ENCODE measurements at regions not wholly inside any gene's neighbourhood (a gene's known extent, or its start where the extent isn't known, plus 50 kb on each side); places are given as distances from the start of the nearest gene placed in this dataset.

DNA sequence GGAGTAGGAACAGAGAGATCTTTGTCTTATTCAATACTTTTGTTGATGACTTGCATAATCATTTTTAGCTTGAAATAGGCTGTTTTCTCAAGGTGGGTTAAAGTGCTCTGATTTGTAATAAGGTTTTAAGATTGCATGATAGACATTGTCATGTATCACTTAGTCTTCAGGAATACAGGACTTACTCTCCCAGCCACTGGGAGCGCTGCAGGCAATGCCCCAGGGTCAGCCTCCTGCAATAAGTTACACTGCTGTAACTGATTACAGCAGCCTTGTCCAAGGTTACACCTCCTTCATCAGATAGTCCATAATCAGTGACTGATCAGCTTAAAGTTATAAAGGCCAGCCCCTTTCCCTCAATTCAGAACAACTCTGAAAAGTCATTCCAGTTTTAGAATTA is 218.6 kb downstream of the ESM1 start:
- no peak for DNase-seq

DNA sequence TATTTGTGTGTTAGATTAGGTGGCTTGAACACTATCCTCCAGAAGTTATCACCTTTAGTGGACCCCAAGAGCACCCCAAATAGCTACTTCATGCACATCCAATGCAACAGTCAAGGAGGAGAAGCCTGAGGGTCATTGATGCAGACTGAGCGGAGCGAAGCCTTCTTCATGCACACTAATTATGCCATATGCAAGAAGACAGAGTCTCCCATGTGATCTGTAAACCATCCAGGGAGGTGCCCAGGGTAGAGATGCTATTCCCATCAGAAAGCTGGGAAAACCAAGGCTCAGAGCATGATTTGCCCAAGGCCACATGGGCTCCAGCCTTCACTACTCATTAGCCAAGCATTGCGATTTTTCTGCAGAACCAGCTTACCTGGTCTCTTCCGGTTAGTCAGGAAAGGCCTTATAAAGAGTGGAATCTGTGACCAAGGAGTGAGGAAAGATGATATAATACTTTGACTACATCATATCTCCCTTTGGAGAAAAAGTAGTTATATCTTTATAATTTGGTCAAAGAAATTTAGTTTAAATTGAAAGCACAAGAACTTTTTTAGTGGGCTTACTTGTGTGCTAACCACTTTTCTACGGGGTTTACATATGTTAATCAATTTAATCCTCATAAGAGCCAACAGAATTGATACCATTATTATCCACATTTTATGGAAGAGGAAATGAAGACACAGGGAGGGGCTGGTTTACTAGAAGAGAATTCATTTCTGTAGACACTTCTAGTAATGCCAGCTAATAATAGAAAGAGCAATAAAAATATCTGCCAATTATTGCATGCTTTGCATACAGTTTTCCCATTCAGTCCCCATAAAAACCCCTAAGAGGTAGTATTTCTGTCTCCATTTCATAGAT is 220.0 kb downstream of the ESM1 start:
- DNase-seq = no peak

DNA sequence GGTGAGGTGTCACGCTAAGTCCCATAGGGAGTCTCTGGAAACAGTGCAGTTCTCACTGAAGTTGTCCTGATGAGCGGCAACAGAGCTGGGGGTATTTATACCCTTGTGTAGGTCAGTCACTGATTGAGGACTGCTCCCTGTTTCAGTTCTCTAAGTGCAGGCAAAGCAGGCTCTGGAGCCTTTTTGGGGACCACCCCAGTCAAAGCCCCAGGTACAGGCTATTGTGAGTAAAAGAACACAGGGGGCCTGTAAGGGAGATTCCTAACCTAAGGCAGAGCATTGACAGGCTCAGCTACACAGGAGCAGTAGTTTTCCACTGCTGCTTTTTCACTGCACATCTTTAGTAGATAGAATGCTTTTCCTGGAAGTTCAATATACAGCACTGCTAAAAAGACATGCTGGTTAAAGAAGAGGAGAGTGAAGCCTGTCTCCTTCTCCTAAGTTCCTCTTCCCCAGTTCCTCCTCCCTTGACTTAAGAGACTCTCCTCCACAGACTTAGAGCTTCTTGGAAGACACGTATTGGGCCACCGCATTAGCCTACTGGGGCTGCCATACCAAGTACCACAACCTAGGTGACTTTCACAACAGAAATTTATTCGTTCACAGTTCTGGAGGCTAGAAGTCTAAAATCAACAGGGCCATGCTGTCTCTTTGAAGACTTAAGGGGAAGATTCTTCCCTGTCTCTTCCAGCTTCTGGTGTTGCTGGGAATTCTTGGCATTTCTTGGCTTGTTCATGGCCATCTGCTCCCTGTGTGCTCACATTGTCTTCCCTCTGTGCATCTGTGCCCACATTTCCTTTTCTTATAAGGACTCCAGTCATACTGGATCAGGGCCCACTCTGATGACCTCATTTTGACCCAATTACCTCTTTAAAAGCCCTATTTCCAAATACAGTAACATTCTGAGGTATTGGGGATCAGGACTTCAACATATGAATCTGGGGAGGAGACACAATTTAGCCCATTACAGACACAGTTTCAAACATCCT is 221.0 kb downstream of the ESM1 start:
- DNase-seq = no peak

DNA sequence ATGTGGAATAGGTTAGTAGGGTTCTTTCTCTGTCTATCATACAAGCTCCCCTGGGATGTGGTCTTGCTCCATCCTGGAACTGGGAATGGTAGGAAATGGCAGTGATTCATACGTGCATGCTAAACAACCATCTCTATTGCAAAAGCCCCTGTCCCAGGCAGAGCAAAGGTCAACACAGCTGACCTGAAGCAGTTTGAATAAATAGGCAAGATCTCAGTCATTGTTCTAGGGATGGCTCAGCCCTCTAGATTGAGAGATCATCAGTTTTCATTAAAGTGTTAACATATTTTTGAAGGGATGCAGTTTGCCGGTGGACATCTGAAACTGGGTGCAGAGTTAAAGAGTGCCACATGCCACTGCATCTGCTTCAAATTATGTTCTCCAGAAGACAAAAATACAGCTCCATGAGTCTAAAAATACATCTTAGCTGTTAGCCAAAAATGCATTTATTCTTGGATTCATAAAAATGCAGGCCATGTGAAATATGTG is 224.1 kb downstream of the ESM1 start:
- DNase-seq = no peak

DNA sequence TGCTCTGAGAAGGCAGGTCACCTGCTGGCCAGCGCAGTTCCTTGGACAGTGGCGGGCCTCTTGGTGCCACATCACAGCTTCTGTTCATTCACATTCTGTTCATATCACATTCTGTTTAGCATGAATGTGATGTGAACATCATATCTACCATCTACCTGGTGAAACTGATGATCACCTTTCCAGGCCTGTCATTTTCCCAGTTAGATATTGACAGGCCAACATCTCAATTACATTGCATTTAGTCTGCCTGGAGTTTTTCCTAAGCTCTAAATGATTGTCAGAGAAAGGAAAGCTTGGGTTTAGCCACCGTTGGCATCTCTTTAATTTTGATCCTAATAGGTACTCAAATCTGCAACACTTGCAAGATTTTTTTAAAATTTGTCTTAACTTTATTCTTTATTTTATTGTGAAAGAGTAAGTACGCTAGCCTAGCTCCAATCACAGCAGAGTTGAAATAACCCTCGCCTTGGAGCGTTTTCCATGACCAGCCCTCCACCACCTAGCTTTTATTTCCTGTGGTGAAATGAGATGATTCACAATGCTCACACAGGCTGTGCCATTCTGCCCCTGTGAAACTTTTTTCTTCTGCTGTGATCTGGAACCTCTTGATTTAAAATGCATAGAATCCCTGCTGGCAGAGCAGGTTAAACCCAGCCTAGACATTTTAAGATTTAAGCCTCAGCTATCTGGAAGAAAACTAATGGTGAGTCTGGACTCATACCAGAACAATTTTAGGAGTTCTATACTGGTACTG is 225.0 kb downstream of the ESM1 start:
- DNase-seq = peak in 1 of 5 experiments; percentile 56

DNA sequence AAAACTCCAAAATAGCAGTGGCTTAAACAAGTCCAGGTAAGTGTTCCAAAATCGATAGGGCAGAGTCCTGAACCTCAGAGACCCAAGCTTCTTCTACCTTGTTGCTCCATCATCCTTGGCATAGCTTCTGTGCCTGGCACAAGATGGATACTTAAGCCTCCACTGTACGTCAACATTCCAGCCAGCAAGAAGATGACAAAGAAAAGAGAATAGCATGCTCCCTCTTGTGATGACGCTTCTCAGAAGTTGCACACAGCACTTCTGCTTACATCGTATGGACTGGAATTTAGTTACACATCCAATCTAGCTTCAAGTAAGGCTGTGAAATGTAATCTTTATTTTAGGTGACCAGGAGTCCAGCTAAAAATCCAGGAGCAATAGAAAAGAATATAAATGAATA is 227.4 kb downstream of the ESM1 start:
- DNase-seq = no peak

DNA sequence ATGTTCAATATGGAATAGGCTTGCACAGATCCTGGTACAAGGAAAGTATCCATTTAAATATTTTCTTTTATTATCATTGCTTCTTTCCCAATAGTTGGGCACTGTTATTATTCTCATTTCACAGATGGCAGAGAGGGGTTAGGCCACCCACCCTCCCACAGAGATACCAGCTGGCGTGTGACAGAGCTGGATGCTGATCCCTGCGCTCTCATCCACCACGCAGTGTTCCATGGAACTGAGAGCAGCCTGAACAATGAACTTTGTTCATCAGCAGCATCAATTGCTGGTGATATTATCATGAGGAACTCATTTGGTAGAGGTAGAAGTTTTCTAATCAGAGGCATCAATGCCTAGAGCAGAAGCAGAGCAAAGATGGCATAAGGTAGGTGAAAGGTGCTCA is 227.9 kb downstream of the ESM1 start:
- DNase-seq = no peak

DNA sequence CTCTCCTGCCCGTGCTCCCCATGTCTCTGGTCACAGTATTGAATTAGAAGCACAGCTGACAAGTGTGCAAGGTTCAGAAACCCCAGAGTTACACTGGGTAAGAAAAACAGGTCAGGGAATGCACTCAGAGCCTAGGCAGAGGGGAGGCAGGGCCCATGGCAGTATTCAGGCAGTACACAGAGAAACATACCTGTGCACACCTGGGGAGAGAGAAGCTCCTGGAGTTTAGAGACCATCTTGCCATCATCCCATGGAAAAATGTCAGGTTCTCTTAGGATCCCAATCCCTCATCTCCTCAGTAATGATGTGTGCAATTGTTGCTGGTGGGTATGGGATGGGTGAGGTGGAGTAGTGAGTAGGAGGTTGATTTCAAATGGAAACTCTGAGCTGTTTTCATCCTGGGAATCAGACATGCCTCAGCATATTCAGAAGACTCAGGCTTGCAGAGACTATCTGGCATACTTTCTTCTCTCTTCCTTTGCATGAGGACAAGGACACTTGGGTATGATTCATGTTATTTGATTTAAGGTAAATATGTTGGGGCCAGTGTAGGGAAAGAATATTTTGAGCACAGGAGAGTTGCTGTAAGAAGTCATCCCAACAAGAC is 228.5 kb downstream of the ESM1 start:
- DNase-seq = no peak

DNA sequence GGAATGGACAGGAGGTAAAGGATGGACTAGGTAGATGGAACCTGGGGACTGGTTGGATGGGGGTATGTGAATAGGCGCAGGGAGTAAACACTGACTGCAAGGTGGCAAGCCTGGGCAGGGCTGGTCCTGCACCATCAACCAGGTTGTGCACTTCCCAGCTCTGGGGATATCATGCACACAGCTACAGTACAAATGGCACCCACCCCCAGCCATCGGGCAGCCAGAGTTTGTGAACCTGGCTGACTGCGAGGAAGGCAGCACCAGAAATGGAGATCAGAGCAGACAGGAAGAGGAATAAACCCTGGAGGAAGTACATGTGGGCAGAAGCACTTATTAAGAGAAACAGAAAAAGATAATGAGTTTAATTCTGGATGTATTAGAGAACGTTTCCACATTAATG is 229.1 kb downstream of the ESM1 start:
- peak in 1 of 5 experiments; percentile 52 for DNase-seq

DNA sequence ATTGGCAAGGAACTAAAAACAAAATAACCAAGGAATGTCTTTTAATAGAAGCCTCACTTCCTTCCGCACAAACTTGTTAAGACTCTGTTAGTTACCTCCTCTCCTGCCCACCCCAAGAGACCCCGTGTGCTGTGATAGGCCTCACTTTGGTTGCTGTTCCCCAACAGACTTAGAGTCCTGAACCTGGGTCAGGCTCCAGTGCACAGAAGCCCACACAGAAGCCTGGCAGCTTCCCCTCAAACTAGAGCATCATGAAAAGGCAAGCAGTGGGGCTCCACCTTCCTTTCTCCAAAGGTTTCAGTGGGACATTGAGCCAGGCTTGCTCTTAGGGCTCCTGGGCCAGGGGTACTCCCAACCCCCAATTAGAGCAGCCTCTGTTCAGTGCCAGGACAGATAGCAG is 230.5 kb downstream of the ESM1 start:
- no peak for DNase-seq

DNA sequence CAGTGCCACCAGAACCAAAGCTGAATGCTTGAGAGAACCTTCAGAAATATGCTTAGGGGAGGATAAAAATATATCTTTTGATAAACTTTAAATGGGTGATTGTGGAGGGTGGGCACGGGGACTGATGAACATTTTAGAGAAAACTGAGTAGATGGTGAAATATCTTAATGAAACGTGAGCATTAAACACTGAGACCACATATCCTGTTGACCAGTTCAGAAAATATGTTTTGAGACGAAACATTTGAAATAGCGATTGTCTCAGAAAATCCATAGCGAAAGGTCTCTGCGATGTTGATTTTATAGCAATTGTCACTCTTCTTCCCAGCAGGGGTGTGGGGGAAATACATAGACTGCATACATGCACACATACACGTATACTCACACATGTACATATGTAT is 231.0 kb downstream of the ESM1 start:
- DNase-seq = no peak

DNA sequence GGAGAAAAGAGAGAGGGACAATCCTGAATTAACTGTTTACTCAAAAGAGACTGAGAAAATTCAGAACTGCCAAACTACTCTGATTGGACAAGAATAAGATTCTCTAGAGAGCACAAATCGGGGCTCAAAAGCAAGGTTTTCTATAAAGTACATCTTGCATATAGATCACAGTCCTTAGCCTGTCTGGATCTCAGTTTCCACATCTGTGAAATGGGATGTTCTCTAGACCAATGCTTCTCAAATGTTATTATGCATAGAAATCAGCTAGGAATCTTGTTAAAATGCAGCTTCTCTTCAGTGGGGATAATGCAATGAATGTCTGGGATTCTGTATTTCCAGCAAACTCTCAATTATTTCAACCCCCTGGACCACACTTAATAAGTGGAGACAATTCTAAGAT is 231.6 kb downstream of the ESM1 start:
- DNase-seq = no peak

DNA sequence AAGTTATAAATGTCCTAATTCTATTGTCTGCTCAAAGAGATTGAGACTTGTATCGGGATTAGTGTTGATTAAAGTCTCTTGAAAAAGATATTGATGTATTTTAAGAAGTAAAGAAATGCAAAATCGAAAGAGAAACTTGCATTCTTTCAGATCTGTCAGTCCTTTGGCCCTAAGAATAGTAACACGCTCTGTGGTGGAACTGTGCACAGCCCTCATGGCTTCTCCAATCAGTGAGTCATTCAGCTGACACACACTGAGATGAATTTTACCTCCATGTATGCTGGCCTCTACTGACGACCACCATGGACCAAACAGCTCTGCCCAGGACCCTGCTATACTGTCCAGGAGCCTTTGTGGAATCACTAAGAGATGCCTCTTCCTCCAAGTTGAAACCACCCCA is 232.4 kb downstream of the ESM1 start:
- peak in 1 of 5 experiments; percentile 2 for DNase-seq

DNA sequence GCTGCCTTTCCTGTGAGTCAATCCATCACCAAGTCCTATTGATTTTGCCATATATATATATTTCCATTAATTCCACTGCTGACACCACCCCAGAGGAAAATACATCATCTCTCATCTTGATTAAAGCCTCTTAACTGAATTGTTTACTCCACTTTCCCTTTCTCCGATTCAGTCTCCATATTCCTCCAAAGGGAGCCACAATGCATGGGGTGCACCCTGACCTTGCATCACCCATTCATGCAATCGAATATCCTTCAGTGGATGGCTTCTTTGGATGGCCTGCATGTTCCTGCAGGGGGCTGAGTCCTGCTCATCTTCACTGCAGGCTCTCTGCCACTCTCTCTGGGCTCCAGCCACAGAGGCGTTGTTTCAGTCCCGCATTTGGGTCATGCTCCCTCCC is 231.0 kb downstream of the SNX18 start:
- no peak for DNase-seq

DNA sequence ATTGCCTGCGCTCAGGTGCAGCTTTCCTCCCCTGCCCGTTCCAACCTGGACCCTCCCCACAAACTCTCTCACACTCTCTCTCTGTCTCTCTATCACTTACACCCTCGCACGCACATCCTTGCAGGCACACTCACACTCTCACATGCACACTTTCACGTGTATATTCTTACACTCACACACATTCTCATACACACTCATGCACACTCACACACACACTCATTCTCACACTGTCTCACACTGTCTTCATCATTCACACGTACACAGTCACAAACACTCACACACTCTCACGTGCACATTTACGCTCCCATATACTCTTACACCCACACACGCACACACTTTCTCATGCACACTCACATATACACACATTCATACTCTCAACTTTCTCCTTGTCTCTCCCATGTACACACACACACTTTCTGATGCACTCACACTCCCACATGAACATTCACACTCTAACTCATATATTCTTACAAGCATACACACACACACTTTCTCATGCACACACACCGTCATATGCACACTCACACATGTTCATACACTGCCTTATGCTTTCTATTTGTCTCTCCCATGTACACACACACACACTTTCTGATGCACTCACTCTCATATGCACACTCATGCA is 229.3 kb downstream of the SNX18 start:
- DNase-seq = no peak

DNA sequence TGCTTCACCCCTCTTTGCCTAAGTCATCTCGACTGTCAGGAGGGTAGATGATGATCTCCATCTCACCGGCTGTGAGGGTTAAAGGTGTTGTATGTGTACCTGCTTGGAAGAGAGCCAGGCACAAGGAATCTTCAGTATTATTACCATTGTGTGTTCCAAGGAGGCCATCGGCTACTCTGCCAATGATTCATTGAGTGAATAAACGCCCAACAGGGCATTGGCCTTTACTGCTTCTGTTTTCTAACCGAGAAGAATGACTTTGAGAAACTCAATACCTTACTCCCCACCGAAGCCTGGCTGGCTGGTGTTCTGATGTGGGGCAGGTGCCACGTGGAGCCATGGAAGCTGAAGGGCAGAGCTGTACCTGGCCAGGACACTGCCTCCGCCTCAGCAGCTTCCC is 228.8 kb downstream of the SNX18 start:
- no peak for DNase-seq

DNA sequence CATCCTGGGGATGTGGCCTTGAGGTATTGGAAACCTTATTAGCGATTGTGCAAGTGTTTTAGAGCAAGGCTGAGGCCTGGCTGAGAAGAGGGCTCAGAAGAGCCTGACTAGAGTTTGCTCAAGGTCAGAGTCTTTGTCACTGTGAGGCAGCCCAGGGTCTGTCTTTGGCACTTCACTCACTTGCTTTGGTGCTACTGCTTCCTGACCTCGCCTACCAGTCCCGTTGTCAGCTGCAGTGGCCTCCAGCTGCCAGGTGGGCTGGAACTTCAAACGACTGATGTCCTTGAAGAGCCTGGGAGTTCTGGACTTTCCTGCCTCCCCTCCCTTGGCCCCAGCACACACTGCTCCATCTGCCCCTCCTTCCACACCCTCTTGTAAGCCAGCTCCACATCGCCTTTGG is 228.0 kb downstream of the SNX18 start:
- peak in 1 of 5 experiments; percentile 38 for DNase-seq

DNA sequence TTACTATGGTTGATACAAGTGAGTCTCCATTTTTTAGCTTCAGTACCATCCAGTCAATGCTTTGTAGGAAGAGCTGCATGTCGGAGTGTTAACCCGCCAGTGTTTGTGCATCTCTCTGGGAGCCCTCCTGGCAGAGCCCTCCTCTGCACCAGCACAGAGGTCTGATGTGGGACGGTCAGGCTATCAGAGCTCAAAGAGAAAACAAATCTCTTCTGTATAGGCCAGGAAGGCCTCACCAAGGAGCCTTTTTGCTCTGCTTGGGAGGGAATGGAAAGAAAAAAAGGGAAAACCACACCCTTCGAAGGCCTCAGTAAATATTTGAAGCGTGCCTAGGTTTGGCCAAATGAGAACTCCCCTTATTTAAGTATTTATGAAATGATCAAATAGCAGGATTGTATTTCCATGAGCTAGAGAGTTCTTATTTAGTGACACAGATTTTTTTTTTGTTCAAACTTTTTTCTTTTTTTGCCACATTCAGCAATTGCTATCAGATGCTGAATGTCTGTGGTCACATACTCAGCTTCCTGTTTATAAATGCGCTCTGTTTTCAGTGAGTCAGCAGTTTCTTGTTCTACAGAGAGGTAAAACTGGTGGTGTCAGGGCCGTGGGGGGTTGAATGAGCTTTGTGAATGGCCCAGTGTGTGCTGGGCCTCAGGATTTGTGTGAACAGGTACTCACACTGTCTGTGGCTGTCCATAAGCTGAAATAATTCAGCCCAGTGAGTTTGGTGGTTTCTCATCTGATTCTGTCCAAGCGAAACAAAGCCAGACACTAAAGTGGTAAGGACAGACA is 226.6 kb downstream of the SNX18 start:
- peak in 3 of 5 experiments; percentile 22 to 98 (median 63) for DNase-seq

DNA sequence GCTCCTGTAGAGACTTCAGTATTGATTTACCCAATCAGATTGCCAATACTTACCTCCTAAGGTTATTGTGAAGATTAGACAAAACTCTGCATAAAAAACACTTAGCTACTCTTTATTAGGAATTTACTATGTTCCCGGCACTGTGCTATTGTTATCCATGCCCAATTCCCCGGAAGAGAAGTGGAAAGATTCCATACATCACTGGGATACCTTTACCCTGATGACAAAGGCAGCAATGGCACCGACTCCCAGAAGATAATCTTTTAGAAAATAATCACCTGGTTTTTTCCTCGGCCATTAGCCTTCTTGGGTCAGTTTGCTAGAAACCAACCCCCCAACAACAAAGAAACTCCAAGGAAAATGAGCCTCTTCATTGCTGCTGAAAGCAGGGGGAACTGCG is 226.0 kb downstream of the SNX18 start:
- no peak for DNase-seq

DNA sequence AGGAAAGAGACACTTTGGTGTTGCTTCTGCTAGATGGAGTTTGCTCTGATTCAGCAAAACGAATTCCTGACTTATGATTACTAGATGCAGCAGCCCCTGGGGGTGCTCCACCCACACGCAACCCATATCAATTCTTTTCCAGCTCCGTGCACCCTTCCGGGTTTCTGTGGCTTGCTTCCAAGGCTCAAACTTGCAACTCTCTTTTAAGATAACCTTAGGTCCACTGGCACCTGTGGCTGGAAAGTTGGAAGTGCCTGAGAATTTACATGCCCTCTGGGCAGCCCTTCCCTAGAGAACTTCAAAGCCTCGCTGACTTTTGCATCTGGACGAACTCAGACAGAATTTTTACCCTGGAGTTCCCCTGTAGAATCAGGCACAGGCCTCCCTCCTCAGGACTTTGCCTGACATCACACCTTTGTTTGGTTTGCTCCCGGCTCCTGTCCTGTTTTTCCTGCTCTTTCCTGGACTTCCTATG is 224.9 kb downstream of the SNX18 start:
- no peak for DNase-seq

DNA sequence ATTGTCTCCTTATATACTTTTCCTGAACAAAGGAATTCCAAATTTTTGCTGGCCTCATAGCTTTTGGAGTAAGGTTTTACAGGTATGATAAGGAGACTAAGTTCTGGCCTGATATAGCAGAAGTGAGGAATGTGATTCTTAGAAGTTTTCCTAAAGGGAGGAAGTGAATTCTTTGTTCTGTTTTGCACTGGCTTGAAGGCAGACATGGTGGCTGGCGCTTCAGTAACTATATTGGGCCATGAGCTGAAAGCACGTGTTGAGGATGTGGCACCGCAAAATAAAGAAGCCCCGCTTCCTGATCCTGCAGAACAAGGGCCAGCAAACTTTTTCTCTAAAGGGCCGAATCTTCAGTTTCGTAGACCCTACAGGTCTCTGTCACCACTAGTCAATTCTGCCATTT is 224.2 kb downstream of the SNX18 start:
- DNase-seq = no peak
